ENCODE measurements at regions not wholly inside any gene's neighbourhood (a gene's known extent, or its start where the extent isn't known, plus 50 kb on each side); places are given as distances from the start of the nearest gene placed in this dataset.

GRCh38 chr3:96072226-96072625, 742.2 kb upstream of the EPHA6 start:
- TF ChIP-seq EZH2 (IDR thresholded peaks at IDR 0.05; ENCODE audit: borderline replicate concordance, insufficient read depth, low read depth, low read length, poor library complexity, severe bottlenecking) (no peak), CTCF (IDR thresholded peaks at IDR 0.05) (no peak)

All from B cell (primary cell).